ENCODE measurements at regions not wholly inside any gene's neighbourhood (a gene's known extent, or its start where the extent isn't known, plus 50 kb on each side); places are given as distances from the start of the nearest gene placed in this dataset.
"Not testable (repeated sequence)": the region's sequence is repeated elsewhere in the genome, so short reads cannot be mapped to it uniquely, and the experiment has no call there.

DNA sequence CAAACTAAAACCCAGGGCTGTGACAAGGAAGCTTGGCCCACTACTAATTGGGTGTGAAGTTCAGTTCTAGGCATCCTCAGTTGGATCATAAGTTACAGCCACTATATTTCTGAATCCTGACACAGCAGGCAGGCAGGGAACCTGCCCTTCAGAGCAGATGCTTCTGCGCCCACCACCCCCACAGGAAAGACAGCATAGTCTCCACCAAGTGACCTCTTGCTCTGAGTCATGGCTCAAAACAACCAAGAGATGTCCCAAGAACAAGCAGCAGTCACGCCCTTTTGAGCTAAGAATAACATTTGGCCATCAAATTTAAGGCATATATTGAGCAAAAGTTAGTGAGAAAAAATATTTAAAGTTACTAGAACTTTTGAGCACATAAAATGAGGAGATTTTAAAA lies 170.7 kb upstream of the SMARCAD1 start:
- Histone ChIP-seq H3K4me2 (ENCODE audit: low read length) (no peak overlapping the region), H3K4me3 (ENCODE audit: insufficient read depth, low read depth, low read length) (no peak overlapping the region), H4K20me1 (ENCODE audit: insufficient read depth, low read length) (no peaks in the 10 kb centered on the region), H3K36me3 (ENCODE audit: insufficient read depth, low read length) (no peaks in the 10 kb centered on the region), H2AFZ (ENCODE audit: low read depth, low read length) (no peak overlapping the region), H3K79me2 (ENCODE audit: insufficient read depth, low read length) (no peaks in the 10 kb centered on the region), H3K27me3 (ENCODE audit: insufficient read depth, low read length) (no peaks in the 10 kb centered on the region), H3K27ac (ENCODE audit: low read depth, low read length) (no peak overlapping the region), H3K9ac (ENCODE audit: low read length) (no peak overlapping the region), H3K9me3 (ENCODE audit: insufficient read depth, low read depth, low read length) (no peaks in the 10 kb centered on the region), H3K4me1 (ENCODE audit: insufficient read depth, low read length) (no peaks in the 10 kb centered on the region)
- H3K4me1 Mint-ChIP-seq (ENCODE audit: low read depth, unreplicated experiment) = peaks cover 13% of the 10 kb centered on the region
- FAIRE-seq (no peak), DNase-seq (ENCODE audit: low read depth) (no peak)
- H3K4me3 Mint-ChIP-seq (ENCODE audit: unreplicated experiment) = peak overlapping the region; percentile 27
- H3K36me3 Mint-ChIP-seq (ENCODE audit: low read depth, unreplicated experiment) = no peaks in the 10 kb centered on the region
- no peaks in the 10 kb centered on the region for H3K27me3 Mint-ChIP-seq (ENCODE audit: low read depth, unreplicated experiment)
- TF ChIP-seq EZH2 (IDR thresholded peaks at IDR 0.05; ENCODE audit: insufficient read depth, low read length) = no peak
- TF ChIP-seq, protein P1, sequence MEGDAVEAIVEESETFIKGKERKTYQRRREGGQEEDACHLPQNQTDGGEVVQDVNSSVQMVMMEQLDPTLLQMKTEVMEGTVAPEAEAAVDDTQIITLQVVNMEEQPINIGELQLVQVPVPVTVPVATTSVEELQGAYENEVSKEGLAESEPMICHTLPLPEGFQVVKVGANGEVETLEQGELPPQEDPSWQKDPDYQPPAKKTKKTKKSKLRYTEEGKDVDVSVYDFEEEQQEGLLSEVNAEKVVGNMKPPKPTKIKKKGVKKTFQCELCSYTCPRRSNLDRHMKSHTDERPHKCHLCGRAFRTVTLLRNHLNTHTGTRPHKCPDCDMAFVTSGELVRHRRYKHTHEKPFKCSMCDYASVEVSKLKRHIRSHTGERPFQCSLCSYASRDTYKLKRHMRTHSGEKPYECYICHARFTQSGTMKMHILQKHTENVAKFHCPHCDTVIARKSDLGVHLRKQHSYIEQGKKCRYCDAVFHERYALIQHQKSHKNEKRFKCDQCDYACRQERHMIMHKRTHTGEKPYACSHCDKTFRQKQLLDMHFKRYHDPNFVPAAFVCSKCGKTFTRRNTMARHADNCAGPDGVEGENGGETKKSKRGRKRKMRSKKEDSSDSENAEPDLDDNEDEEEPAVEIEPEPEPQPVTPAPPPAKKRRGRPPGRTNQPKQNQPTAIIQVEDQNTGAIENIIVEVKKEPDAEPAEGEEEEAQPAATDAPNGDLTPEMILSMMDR (IDR thresholded peaks at IDR 0.05; ENCODE audit: insufficient read depth, low read depth, low read length) = no peak
- no peak overlapping the region for H3K27ac Mint-ChIP-seq (ENCODE audit: unreplicated experiment)
- no peaks in the 10 kb centered on the region for H3K9me3 Mint-ChIP-seq (ENCODE audit: unreplicated experiment)

DNA sequence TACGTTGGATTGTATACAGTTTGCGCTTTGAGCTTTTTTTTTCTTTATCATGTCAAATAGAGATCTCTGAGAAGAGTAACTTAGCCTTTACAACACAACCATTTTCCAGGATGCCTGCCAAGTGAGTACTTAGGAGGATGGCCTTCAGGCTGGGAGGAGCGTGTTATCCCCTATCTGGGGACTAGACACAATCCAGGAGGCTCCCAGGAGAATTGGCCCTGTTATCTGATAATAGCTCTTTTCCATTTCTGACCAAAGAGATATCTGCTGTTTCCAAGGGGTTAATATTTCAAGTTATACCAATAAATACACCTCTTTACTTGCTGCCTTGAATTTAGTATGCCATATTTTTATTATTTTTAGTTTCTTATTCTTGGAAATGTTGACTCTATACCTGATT lies 169.5 kb upstream of the SMARCAD1 start:
- no peaks in the 10 kb centered on the region for H4K20me1 ChIP-seq (ENCODE audit: insufficient read depth, low read length)
- no peak overlapping the region for H3K4me2 ChIP-seq (ENCODE audit: low read length)
- H3K4me3 ChIP-seq (ENCODE audit: insufficient read depth, low read depth, low read length) = no peak overlapping the region
- H3K27me3 ChIP-seq (ENCODE audit: insufficient read depth, low read length) = no peaks in the 10 kb centered on the region
- no peak for FAIRE-seq
- DNase-seq (ENCODE audit: low read depth) = no peak
- no peak overlapping the region for H3K27ac ChIP-seq (ENCODE audit: low read depth, low read length)
- TF ChIP-seq, protein P1 (IDR thresholded peaks at IDR 0.05; ENCODE audit: insufficient read depth, low read depth, low read length) = no peak
- TF ChIP-seq EZH2 (IDR thresholded peaks at IDR 0.05; ENCODE audit: insufficient read depth, low read length) = no peak
- no peak overlapping the region for H2AFZ ChIP-seq (ENCODE audit: low read depth, low read length)
- Mint-ChIP-seq H3K27me3 (ENCODE audit: low read depth, unreplicated experiment) (no peaks in the 10 kb centered on the region), H3K4me1 (ENCODE audit: low read depth, unreplicated experiment) (peaks cover 4% of the 10 kb centered on the region), H3K36me3 (ENCODE audit: low read depth, unreplicated experiment) (no peaks in the 10 kb centered on the region), H3K9me3 (ENCODE audit: unreplicated experiment) (no peaks in the 10 kb centered on the region), H3K27ac (ENCODE audit: unreplicated experiment) (no peak overlapping the region), H3K4me3 (ENCODE audit: unreplicated experiment) (no peak overlapping the region)
- H3K79me2 ChIP-seq (ENCODE audit: insufficient read depth, low read length) = no peaks in the 10 kb centered on the region
- H3K36me3 ChIP-seq (ENCODE audit: insufficient read depth, low read length) = no peaks in the 10 kb centered on the region
- H3K9ac ChIP-seq (ENCODE audit: low read length) = no peak overlapping the region
- H3K4me1 ChIP-seq (ENCODE audit: insufficient read depth, low read length) = no peaks in the 10 kb centered on the region
- no peaks in the 10 kb centered on the region for H3K9me3 ChIP-seq (ENCODE audit: insufficient read depth, low read depth, low read length)

DNA sequence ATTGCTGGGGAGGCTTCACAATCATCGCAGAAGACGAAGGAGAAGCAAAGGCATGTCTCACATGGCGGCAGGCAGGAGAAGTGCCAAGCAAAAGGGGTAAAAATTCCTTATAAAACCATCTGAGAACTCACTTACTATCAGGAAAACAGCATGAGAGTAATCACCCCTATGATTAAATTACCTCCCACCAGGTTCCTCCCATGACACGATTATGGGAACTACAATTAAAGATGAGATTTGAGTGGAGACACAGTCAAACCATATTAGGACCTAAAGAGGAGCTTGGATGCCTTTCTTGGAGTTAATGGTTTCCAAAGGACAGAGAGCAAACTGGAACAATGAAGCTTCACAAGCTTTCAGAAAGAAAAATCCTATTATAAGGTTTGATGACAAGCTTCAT lies 168.4 kb upstream of the SMARCAD1 start:
- H3K36me3 Mint-ChIP-seq (ENCODE audit: low read depth, unreplicated experiment) = no peaks in the 10 kb centered on the region
- Histone ChIP-seq H3K36me3 (ENCODE audit: insufficient read depth, low read length) (no peaks in the 10 kb centered on the region), H3K9me3 (ENCODE audit: insufficient read depth, low read depth, low read length) (no peaks in the 10 kb centered on the region), H3K79me2 (ENCODE audit: insufficient read depth, low read length) (no peaks in the 10 kb centered on the region), H3K4me1 (ENCODE audit: insufficient read depth, low read length) (no peaks in the 10 kb centered on the region), H3K9ac (ENCODE audit: low read length) (no peak overlapping the region), H3K4me3 (ENCODE audit: insufficient read depth, low read depth, low read length) (no peak overlapping the region), H3K27me3 (ENCODE audit: insufficient read depth, low read length) (no peaks in the 10 kb centered on the region), H3K27ac (ENCODE audit: low read depth, low read length) (no peak overlapping the region), H3K4me2 (ENCODE audit: low read length) (no peak overlapping the region), H2AFZ (ENCODE audit: low read depth, low read length) (no peak overlapping the region), H4K20me1 (ENCODE audit: insufficient read depth, low read length) (no peaks in the 10 kb centered on the region)
- no peak overlapping the region for H3K4me3 Mint-ChIP-seq (ENCODE audit: unreplicated experiment)
- no peak for TF ChIP-seq EZH2 (IDR thresholded peaks at IDR 0.05; ENCODE audit: insufficient read depth, low read length)
- TF ChIP-seq, protein P1 (IDR thresholded peaks at IDR 0.05; ENCODE audit: insufficient read depth, low read depth, low read length) = no peak
- peaks cover 4% of the 10 kb centered on the region for H3K4me1 Mint-ChIP-seq (ENCODE audit: low read depth, unreplicated experiment)
- FAIRE-seq (no peak), DNase-seq (ENCODE audit: low read depth) (no peak)
- no peak overlapping the region for H3K27ac Mint-ChIP-seq (ENCODE audit: unreplicated experiment)
- H3K9me3 Mint-ChIP-seq (ENCODE audit: unreplicated experiment) = peaks cover 3% of the 10 kb centered on the region
- H3K27me3 Mint-ChIP-seq (ENCODE audit: low read depth, unreplicated experiment) = no peaks in the 10 kb centered on the region

GRCh38 chr4:94044471-94044870 lies 163.2 kb upstream of the SMARCAD1 start:
- H3K4me1 Mint-ChIP-seq (ENCODE audit: low read depth, unreplicated experiment); H3K4me1 ChIP-seq (ENCODE audit: insufficient read depth, low read length); H3K36me3 ChIP-seq (ENCODE audit: insufficient read depth, low read length); H3K4me3 ChIP-seq (ENCODE audit: insufficient read depth, low read depth, low read length); H3K4me3 Mint-ChIP-seq (ENCODE audit: unreplicated experiment); H4K20me1 ChIP-seq (ENCODE audit: insufficient read depth, low read length); H2AFZ ChIP-seq (ENCODE audit: low read depth, low read length); H3K9me3 Mint-ChIP-seq (ENCODE audit: unreplicated experiment); H3K27ac Mint-ChIP-seq (ENCODE audit: unreplicated experiment); H3K9me3 ChIP-seq (ENCODE audit: insufficient read depth, low read depth, low read length); FAIRE-seq; H3K27me3 Mint-ChIP-seq (ENCODE audit: low read depth, unreplicated experiment); DNase-seq (ENCODE audit: low read depth); H3K27ac ChIP-seq (ENCODE audit: low read depth, low read length); H3K36me3 Mint-ChIP-seq (ENCODE audit: low read depth, unreplicated experiment); H3K4me2 ChIP-seq (ENCODE audit: low read length); H3K27me3 ChIP-seq (ENCODE audit: insufficient read depth, low read length); H3K79me2 ChIP-seq (ENCODE audit: insufficient read depth, low read length); H3K9ac ChIP-seq (ENCODE audit: low read length): not testable (repeated sequence)
